ENCODE measurements at regions not wholly inside any gene's neighbourhood (a gene's known extent, or its start where the extent isn't known, plus 50 kb on each side); places are given as distances from the start of the nearest gene placed in this dataset.

- no peak for DNase-seq (ENCODE audit: low spot score)
- intact Hi-C loops (cut with DNase I) = no loop called here
Observed at GRCh38 chr10:111410740-111411139, 333.9 kb downstream of the ADRA2A start.

DNA sequence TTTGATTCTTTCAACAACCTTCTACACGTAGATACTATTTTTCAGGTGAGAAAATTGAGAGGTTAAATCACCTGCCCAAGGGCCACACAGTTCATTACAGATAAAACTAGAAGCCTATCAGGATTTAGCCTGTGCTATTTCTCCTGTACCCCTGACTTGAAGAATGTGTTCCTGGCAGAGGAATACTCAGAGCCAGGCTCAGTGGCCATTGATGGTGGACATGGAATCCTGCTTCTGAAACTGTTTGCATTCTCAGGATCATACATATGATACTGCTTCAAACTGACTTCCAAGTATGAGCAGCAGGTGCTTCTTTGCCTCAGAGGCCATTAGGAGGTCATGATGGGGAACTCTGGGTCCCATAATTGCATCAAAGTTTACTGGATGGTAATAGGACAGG is 348.6 kb downstream of the ADRA2A start:
- DNase-seq (ENCODE audit: low spot score) = no peak
- intact Hi-C loops (cut with DNase I) = no loop called here

GRCh38 chr10:111429288-111430028 is 352.6 kb downstream of the ADRA2A start:
- no peak for DNase-seq (ENCODE audit: low spot score)
- intact Hi-C loops (cut with DNase I) = no loop called here

DNA sequence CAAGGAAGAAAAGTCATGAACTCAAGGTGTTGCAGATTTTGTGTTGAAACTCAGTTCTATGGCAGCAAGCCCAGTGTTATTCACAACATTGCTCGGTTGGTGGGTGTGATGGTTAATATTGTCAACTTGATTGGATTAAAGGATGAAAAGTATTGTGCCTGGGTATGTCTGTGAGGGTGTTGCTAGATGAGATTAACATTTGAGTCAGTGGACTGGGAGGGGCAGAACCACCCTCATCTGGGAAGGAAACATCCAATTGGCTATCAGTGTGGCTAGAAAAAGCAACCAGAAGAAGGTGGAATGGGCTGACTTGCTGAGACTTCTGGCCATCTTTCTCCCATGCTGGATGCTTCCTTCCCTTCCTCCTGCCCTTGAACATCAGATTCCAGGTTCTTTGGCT is 353.2 kb downstream of the ADRA2A start:
- intact Hi-C loops (cut with DNase I) = no loop called here
- no peak for DNase-seq (ENCODE audit: low spot score)

DNA sequence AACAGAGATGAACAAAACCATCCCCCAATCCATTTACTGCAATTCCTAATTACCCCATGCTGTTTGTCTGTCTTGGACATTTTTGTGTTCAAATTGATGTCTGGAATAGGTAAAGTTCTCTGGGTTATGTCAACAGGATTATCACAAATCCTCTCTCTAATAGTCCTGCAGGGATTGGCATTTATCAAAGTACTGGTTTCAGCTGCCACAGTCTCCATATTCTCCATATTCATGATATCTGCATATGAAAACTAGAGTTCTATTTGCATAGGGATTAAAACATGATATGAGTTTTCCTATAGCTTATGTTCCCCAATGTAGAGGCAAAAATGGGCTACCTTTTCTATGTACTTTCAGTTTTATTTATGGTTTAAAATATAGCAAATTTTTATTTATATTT is 355.8 kb downstream of the ADRA2A start:
- DNase-seq (ENCODE audit: low spot score) = no peak
- intact Hi-C loops (cut with DNase I) = no loop called here

DNA sequence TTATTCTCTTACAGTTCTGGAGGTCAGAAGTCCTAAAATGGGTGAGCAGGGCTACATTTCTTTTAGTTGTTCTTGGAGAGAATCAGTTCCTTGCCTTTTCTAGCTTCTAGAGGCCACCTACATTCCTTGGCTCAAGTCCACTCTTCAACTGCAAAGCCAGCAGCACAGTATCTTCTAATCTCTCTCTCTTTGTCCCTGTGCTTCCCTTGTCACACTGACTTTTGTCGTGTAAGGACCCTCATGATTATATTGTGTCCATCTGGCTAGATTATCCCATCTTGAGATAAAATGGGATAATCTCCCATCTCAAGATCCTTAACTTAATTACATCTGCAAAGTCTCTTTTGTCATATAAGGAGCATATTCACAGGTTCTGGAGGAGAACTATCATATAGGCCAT is 359.0 kb downstream of the ADRA2A start:
- intact Hi-C loops (cut with DNase I) = no loop called here

GRCh38 chr10:111439034-111439842 is 362.4 kb downstream of the ADRA2A start:
- DNase-seq (ENCODE audit: low spot score) = no peak
- intact Hi-C loops (cut with DNase I) = no loop called here

More for the DNA sequence above, 359.0 kb downstream of the ADRA2A start:
- DNase-seq (ENCODE audit: low spot score) = no peak

- no peak for DNase-seq (ENCODE audit: low spot score)
- intact Hi-C loops (cut with DNase I) = no loop called here
Observed at GRCh38 chr10:111440501-111440900, 363.7 kb downstream of the ADRA2A start.

GRCh38 chr10:111445667-111446066 is 368.8 kb downstream of the ADRA2A start:
- no peak for DNase-seq (ENCODE audit: low spot score)
- intact Hi-C loops (cut with DNase I) = no loop called here

DNA sequence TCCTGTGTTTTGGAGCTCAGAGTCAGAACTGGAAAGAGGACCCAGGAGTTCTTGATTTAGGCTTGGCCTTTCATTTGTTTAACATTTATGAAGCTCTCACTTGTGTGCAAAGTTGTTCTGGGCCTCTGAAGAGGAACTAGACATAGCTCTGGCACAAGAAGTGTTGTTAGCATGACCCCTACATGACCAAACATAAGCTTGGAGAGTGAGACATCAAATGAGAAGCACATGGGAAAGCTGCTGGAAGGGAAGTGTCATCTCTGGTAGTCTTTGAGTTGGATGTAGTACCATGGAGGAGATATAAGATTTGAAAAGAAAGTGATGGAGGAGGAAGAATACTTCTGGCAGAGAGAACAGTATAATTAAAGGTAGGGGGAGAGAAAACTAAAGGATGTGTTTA is 370.1 kb downstream of the ADRA2A start:
- intact Hi-C loops (cut with DNase I) = no loop called here
- no peak for DNase-seq (ENCODE audit: low spot score)

- DNase-seq (ENCODE audit: low spot score) = no peak
- intact Hi-C loops (cut with DNase I) = no loop called here
Observed at GRCh38 chr10:111452153-111452552, 375.3 kb downstream of the ADRA2A start.

GRCh38 chr10:111455776-111456426 is 379.1 kb downstream of the ADRA2A start:
- DNase-seq (ENCODE audit: low spot score) = no peak
- intact Hi-C loops (cut with DNase I) = no loop called here

- DNase-seq (ENCODE audit: low spot score) = no peak
- intact Hi-C loops (cut with DNase I) = no loop called here
Observed at GRCh38 chr10:111458256-111458655, 381.4 kb downstream of the ADRA2A start.

- intact Hi-C loops (cut with DNase I) = no loop called here
- no peak for DNase-seq (ENCODE audit: low spot score)
Observed at GRCh38 chr10:111459967-111460366, 383.1 kb downstream of the ADRA2A start.

DNA sequence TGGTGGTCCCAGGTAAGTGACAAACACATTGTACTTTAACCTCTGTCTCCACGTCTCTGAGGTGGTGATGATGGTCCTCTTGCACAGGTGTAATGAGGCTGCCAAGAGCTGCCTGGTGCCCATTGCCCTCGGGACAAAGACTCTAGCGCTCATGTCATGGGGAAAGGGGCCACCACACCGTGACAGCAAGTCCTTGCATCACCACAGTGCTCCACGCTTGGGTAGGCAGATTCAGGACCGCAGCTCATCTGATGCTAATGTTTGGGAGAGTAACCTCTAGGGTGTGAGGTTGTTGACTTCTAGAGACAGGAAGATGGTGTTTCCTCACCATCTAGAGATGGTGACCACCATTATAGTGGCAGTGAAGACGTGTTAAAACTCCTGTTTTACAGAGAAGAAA is 395.6 kb downstream of the ADRA2A start:
- intact Hi-C loops (cut with DNase I) = no loop called here
- DNase-seq (ENCODE audit: low spot score) = no peak

DNA sequence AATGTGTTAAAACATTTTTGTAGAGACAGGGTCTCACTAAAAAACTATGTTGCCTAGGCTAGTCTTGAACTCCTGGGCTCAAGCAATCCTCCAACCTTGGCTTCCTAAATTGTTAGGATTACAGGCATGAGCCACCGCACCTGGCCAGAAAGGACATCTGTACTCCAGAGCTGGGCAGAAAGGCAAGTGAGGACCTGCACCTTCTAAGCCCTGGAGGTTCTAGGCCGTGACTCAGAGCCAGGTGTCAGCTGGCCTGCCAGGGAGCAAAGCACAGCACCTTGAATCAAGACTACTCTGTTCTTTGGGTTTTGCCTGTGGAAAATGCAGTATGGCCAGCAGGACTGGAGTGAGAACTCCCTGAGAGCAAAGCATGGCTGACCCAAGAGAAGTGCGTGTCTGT is 396.5 kb downstream of the ADRA2A start:
- intact Hi-C loops (cut with DNase I) = no loop called here

DNA sequence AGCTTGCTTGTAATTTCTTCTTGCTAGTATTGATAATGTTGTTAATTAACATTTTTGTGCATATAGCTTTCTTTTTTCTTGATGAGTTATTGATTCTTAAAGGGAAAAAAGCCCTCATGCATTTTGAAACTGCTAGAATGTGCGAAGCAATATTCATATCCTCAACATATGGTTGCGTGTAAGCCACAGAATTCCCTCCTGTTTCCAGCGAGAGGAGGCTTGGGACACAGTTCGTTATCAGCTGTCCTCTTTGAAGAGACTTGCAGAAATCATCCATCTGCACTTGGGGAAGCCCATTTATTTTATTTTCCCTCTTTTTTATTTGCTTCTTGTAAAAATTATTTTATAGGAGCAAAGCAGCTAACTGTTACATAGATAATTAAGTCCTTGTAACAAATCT is 398.0 kb downstream of the ADRA2A start:
- intact Hi-C loops (cut with DNase I) = no loop called here
- DNase-seq (ENCODE audit: low spot score) = no peak

More for the DNA sequence above, 396.5 kb downstream of the ADRA2A start:
- DNase-seq (ENCODE audit: low spot score) = no peak

GRCh38 chr10:111475720-111476119 is 398.9 kb downstream of the ADRA2A start:
- intact Hi-C loops (cut with DNase I) = no loop called here
- no peak for DNase-seq (ENCODE audit: low spot score)

GRCh38 chr10:111478651-111479050 is 401.8 kb downstream of the ADRA2A start:
- DNase-seq (ENCODE audit: low spot score) = no peak
- intact Hi-C loops (cut with DNase I) = no loop called here

GRCh38 chr10:111479966-111480365 is 403.1 kb downstream of the ADRA2A start:
- DNase-seq (ENCODE audit: low spot score) = no peak
- intact Hi-C loops (cut with DNase I) = no loop called here
